GM20431 (cell line): ENCODE measurements at regions not wholly inside any gene's neighbourhood (a gene's known extent, or its start where the extent isn't known, plus 50 kb on each side); places are given as distances from the start of the nearest gene placed in this dataset.
"Not testable (repeated sequence)": the region's sequence is repeated elsewhere in the genome, so short reads cannot be mapped to it uniquely, and the experiment has no call there.

Experiments
- in situ Hi-C: fragments of 300-500 bp; cut with MseI, MboI; formaldehyde crosslinking; loops from one replicate; pipeline ENCODE4 v1.15.0; 2020; ENCODE audit warnings: low sequenced_read_pairs; ENCODE audit not compliant: unreplicated experiment

DNA sequence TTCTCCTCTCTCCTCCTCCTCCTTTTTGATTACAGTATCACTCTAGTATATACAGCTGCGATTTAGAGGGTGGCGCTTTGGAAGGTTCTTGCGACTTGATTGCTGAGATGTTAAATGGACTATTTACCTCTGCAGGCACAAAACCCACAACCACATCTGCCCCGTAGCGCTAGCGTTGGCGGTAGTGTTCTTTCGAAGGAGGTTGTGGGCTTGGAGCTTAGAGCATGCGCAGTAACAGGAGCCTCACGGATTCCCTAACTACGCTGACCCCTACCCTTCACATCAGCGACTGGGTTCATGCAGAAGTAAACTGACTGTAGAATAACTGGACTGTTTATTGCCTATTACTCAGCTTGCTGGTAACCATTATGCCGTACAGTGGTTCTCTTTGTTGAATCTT is 58.0 kb downstream of the CGGBP1 start:
- in situ Hi-C loops = loop anchor here (10.0 kb wide), 1 partner anchor 706 kb away; no protein-coding TSS in a partner anchor

DNA sequence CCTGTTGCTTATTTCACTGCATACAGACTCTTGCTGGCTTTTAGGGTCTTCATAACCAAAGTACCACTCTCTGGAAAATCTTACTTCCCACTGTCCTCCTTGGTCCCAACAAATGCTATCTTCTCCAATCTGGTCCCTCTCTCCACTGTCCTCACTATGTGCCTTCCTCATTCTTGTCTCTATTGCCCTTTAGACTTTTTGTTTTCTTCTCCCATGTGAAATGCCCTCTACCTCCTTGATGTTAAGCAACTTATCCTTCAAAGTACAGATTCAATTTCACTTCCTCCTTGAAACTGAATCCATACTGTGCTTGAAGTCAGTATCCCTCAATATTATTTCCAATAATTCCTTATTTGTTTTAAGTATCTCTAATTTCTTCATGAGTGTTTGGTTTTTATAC is 60.8 kb downstream of the CGGBP1 start:
- in situ Hi-C loops = loop anchor here (25.0 kb wide), 1 partner anchor 211 kb away; the partner anchor contains the start of gene HTR1F

DNA sequence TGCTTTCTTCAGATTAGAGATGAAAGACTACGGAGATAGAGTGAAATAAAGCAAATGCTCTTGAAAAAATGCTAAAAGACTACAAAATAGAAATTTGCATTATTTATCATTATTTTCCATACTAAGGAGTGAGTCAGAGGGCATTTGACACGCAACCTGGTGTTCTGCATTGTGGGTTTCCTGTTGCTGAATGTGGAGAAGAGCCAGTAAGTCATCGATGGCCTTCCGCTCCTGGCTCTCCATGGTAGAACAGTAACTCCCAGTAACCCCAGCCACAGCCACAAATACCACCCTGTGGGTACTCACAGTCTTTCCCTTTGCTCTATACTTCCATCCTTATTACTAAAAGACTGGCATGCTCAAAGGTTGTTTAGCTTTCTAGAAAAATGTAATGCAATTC is 61.5 kb downstream of the CGGBP1 start:
- in situ Hi-C loops = loop anchor here (25.0 kb wide), 1 partner anchor 210 kb away; the partner anchor contains the start of gene HTR1F

DNA sequence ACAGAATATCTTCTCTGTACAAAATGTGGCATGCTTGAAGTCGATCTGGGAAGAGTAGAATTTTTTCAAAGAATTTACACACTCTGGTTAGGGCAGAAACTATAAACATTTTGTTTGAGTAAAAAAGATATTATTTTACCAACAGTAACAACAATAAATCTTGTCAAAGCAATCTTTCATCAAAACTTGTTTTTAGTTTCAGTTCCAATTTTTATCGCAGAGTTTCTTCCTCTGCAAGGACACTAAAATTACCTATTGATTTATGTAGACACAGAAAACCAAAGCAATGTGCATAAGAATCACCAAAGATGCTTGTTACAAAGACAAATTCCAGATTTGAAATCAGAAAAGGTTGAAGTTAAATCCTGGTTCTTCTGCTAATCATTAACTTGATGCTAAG is 61.9 kb downstream of the CGGBP1 start:
- in situ Hi-C loops = loop anchor here (25.0 kb wide), 1 partner anchor 210 kb away; the partner anchor contains the start of gene HTR1F

DNA sequence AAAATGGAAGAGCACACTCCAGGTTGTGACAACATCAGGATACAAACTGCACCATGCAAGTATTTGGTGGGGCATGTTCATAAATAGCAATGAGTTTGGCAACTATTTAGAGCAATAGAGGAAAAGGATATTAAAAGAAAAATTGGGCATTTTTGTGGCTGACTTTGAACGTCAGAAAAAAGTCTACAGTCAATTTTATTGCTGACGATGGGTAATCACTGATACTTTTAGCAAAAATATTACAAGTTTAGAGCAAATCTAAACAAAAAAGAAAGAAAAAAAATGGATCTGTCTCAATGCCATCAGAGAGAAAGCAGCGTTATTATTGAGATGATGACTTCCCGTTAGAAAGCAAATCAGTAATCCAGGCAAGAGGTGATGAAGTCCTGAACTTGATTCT is 65.2 kb downstream of the CGGBP1 start:
- in situ Hi-C loops = loop anchor here (25.0 kb wide), 1 partner anchor 206 kb away; the partner anchor contains the start of gene HTR1F

DNA sequence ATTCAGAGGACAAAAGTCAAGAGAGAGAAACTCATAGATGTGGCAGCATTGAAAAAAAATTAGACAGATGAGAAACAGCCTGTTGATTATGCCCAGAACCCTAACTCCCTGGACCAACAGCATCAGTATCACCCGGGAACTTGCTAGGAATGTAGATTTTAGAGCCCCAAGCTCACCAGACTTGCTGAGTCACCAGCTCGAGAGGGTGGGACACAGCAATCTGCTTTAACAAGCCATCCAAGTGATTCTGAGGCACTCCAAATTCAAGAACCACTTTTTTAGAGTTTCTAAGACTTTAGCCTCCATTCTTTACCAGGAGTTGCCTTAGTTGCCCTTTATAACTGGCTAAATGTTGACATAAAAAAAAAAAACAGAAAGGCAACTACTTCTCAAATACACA is 70.9 kb downstream of the CGGBP1 start:
- in situ Hi-C loops = loop anchor here (25.0 kb wide), 1 partner anchor 201 kb away; the partner anchor contains the start of gene HTR1F

DNA sequence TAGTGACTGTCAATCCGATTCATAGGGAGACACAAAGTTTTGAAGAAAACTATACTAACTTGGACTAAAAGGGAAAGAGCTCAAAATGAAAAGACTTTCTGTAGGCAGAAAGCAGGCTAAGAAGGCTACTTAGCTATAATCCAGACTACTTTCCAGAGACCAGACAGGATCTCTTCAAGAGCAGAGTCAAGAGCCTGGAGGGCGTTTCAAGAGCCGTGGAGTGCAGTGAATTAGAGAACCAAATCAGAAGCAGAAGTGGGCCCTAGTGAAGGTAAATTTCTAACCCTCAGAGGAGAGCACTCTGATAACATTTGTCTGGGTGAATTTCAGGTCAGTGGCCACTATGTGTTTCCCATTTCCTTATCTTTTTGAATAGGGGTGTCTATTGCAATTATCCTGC is 76.4 kb downstream of the CGGBP1 start:
- in situ Hi-C loops = loop anchor here (25.0 kb wide), 1 partner anchor 195 kb away; the partner anchor contains the start of gene HTR1F

DNA sequence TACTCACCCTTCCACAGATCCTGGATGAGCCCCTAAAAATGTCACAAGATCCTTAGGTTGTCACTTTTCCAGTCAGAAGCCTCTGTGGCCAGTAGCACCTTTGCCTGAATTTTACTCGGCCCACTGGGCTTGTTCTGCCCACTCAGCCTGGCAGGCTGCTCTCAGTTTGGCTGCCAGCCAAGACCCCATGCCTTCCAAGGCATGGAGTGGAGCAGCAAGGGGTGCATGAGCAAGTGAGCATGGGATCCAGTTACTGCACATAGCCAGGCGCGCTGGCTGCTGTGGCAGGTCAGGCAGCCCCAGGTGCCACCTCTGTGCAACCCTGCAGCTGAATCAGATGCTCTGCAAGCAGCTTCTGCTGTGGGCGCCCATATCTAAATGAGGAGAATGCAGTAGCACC is 79.3 kb downstream of the CGGBP1 start:
- in situ Hi-C loops = loop anchor here (25.0 kb wide), 1 partner anchor 192 kb away; the partner anchor contains the start of gene HTR1F

DNA sequence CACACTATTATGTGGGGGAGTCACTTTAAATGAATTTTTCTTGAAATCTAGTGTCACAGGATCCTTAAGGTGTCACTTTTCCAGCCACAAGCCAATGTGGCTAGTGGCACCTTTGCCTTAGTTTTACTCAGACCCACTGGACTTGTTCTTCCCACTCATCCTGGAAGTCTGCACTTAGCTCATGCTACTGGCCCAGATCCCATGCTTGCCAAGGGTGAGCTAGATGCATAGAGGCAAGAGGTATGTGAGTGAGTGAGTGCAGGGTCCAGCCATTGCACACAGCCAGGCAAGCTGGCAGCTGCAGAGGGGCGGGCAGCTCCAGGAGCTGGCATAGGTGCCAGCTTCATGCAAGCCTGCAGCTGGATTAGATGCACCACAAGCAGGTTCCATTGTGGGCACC is 81.0 kb downstream of the CGGBP1 start:
- in situ Hi-C loops = loop anchor here (25.0 kb wide), 1 partner anchor 190 kb away; the partner anchor contains the start of gene HTR1F

DNA sequence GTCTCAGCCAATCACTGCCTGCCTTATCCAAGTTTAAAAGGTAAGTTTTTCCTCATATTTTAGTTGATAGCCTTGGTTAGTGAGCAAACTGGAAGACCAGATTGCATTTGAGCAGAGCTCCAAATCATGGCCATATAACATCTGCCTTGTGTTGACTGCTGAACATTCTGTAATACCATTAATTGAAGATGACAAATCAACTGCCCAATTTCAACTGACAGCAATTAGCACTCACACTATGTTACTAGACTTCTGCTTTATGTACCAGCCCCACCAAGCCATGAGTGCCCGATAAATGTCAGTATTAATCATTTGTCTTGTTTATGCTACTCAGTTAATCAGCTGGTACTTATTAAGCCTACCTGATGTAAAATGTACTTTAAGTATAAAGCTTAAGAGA is 83.1 kb downstream of the CGGBP1 start:
- in situ Hi-C loops = loop anchor here (25.0 kb wide), 1 partner anchor 188 kb away; the partner anchor contains the start of gene HTR1F

DNA sequence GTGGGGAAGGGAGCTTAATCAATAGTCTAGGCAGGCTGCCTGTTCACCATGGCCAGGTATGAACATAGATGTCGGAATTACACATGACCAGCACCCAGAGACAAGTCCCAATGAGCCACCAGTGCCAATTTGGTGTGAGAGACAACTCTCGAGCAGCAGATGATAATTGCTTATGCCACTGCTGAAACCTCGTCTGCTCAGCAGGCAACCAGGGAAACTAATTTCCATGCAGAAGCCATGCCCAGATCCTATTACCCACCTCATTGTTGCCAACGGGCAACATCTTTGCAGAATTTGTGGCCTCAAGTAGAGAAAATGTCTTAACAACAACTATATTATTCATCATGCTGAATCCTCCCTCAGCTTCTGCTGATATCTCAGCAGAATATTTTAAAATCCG is 84.9 kb downstream of the CGGBP1 start:
- in situ Hi-C loops = no loop called here

DNA sequence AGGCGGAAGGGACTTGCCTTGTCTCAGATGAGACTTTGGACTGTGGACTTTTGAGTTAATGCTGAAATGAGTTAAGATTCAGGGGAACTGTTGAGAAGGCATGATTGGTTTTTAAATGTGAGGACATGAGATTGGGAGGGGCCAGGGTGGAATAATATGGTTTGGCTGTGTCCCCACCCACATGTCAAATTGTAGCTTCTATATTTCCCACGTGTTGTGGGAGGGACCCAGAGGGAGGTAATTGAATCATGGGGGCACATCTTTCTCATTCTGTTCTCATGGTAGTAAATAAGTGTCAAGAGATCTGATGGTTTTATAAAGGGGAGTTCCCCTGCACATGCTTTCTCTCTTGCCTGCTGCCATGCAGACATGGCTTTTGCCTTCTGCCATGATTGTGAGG is 89.2 kb downstream of the CGGBP1 start:
- in situ Hi-C loops = no loop called here

DNA sequence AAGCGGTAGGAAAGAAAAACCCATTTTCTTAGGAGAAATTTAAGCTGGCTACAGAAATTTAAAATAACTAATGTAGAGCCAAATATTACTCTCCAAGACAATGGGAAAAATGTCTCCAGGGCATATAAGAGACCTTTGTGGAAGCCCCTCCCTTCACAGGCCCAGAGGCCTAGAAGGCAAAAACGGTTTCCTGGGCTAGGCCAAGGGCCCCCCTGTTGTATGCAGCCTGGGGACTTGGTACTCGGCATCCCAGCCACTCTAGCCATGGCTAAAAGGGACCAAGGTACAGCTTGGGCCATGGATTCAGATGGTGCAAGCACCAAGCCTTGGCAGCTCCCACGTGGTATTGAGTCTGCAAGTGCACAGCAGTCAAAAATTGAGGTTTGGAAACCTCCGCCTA is 90.1 kb downstream of the CGGBP1 start:
- in situ Hi-C loops = no loop called here

DNA sequence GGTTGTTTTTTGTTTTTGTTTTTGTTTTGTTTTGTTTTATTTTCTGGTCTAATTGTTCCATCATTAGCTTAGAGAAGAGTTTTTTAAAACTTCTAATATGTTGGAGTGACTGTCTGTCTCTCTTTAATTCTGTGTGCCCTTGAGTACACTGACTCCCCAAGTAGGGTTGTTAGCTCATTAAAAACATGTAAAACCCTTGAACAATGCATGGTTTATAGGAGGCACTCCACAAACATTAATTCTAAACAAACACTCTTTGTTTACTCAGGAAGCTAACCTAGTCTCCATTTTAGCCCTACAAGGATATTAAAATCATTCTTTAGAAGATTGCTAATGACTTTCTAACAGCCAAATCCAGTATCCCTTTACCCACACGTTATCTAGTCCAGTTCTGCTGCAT is 100.5 kb downstream of the CGGBP1 start:
- in situ Hi-C loops = no loop called here

DNA sequence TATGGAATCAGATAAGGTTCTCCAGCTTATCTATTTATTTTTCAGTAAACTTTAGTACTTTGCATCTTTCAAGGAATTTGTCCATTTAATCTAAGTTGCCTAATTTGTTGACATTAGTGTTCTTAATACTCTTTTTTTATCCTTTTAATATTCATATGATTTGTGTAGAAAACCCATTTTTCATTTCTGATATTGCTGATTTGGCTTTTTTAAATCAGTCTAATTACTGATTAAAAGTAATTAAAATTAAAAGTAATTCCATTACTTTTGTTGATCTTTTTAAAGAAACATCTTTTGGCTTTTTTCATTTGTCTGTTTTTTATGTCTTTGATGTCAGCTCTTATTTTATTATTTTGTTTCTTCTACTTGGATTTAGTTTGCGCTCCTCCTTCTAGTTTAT is 101.2 kb downstream of the CGGBP1 start:
- in situ Hi-C loops = no loop called here

DNA sequence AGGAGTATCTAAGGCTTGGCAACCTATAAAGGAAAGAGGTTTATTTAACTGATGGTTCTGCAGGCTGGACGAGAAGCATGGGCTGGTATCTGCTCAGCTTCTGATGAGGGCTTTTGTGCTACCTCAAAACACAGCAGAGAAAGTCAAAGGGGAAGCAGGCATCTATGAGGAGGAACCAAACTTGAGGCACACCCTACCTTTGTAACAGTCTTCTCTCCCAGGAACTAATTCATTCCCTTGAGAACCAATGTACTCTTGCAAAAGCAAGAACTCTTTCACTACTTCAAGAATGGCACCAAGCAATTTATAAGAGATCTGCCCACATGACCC is 109.0 kb downstream of the CGGBP1 start:
- in situ Hi-C loops = no loop called here

DNA sequence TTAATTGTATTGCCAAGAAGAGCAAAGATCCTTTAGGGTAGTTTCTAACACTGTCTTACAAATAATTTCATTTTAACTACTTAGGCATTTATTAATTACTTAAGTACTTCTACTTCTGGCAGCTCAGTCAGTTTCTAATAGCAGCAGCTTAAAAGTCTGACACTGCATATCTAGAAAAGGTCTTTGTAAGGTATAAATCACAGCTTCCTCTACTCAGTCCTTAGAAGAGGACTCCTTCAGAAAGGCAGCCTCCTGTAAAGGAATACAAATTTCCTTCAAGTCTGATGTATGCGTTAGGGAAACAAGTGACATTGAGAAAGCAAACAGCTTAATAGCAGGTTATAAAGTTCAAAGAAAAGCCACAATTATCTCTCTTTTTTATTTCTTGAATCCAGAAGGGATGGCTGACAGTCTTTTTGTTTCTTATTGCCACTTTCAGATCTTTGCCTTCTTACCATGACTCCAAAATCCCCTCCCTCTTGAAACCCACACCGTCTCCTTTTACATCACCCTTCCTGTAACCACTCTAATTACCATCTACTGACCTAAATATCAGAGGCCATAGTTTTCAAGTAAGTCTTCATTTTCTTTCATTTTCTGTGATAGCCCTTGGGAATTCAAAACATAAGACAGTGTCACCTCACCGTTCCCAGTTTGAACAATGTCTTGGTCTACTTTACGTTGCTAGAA is 109.5 kb downstream of the CGGBP1 start:
- in situ Hi-C loops = no loop called here

DNA sequence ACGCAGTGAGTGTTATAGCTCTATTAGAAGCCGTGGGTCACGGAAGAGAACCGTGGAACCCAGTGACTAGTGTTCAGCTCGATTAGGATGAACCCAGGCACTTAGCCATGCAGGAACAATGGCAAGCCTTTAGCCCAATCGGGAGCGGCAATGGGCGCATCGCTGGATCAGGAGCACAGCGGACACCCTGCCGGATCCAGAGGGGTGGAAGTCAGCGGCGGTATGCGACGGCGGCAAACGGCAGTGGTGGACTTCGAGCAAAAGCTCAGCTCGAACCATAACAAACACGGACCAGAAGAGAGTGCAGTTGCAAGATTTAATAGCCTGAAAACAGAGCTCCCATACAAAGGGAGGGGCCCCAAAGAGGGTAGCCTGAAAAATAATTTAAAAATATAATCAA is 112.8 kb downstream of the CGGBP1 start:
- in situ Hi-C loops = not testable (repeated sequence)

DNA sequence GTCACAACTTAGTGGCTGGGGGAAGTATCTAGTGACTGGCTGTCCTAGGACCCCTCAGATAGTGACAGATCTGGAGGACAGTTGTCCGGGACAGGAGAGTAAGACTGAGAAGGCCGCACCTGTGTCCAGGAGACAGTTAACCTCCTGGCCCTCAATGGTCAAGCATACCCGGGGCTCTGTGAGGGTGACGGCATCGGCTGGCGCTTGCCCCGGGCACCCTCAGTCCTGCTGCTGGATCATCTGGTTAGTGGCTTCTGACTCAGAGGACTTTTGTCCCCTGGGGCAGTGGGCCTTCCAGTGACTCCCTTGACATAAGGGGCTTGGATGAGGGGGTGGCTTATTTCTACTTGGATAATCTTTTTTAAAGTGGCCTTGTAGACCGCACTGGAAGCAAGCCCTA is 116.5 kb downstream of the CGGBP1 start:
- in situ Hi-C loops = not testable (repeated sequence)

DNA sequence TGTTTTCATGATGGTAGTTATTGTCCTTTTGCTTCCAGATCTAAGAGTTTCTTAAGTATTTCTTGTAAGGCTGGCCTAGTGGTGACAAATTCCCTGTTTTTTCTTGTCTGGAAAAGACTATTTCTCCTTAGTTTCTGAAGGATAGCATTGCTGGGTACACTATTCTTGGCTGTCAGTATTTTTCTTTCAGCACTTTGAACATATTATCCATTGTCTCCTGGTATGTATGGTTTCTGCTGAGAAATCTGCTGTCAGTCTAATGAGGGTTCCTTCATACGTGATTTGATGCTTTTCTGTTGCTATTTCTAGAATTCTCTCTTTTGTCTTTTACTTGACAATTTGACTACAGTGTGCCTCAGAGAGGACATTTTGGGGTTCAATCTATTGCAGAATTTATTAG is 134.3 kb downstream of the CGGBP1 start:
- in situ Hi-C loops = no loop called here

DNA sequence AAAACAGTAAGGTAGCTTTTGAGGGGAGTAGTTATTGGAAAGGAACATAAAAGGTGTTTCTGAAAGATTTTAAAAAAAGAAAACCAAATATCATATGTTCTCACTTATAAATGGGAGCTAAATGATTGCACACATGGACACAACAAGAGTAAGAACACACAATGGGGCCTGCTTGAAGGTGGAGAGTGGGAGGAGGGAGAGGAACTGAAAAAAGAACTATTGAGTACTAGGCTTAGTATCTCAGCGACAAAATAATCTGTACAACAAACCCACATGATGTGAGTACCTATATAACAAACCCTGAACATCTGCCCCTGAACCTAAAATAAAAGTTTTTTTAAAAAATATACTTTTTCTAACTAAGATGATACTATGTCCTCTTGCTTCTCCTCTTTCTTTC is 138.3 kb downstream of the CGGBP1 start:
- in situ Hi-C loops = no loop called here

DNA sequence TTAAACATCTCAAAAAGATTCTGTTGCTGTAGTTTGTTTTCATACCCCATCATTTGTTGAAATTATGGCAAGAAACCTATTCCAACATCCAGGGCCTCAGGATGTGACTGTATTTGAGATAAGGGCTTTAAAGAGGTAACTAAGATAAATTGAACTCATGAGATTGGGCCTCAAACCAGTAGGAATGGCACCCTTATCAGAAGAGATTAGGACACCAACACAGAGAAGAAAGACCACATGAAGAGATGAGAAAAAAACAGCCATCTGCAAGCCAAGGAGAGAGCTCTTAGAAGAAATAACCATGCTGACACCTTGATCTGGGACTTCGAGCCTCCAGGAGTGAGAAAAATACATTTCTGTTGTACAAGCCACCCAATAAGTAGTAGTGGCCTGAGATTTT is 157.7 kb downstream of the CGGBP1 start:
- in situ Hi-C loops = no loop called here
